SK-N-SH (cell line): ENCODE measurements at regions not wholly inside any gene's neighbourhood (a gene's known extent, or its start where the extent isn't known, plus 50 kb on each side); places are given as distances from the start of the nearest gene placed in this dataset.
A peak's percentile ranks its signal among the peaks of the same experiment; 100 is the strongest.

Source experiments
- CTCF ChIA-PET: fragments of 300-600, 350-600 bp; formaldehyde crosslinking; extraction: SDS; loops from one replicate; lab custom pipeline; 2021; lab: Yijun Ruan, JAX
- POLR2A ChIA-PET: fragments of 350-600 bp; sonication (Branson Sonifier 250); formaldehyde crosslinking; extraction: SDS; loops from one replicate; lab custom pipeline; 2020; ENCODE audit warnings: antibody characterized with exemption, inconsistent platforms; lab: Yijun Ruan, JAX
- DNase-seq: peaks from one replicate; pipeline ENCODE4 v3.0.0; 2012
- H2AFZ ChIP-seq: fragments of 200-600 bp; sonication (generic); 2 replicates; pipeline ENCODE4 v1.8.1; 2016; ENCODE audit warnings: antibody characterized with exemption, mild to moderate bottlenecking, low read depth
- H3F3A ChIP-seq: fragments of 200-600 bp; sonication (generic); replicated peaks from 2 replicates; pipeline ENCODE3; 2016; ENCODE audit warnings: antibody characterized with exemption, mild to moderate bottlenecking; ENCODE audit not compliant: insufficient read depth
- H3K27ac ChIP-seq, 2 experiments: fragments of 200-500 bp in 1 of 2; fragments of 200-600 bp in 1 of 2; sonication (Bioruptor generic) in 1 of 2; sonication (generic), shearing (Covaris generic) in 1 of 2; 2 replicates each; pipeline versions ENCODE4 v1.5.1 to v1.6.1; 2014 to 2016; ENCODE audit warnings: low read depth in 2 of 2, inconsistent platforms in 1 of 2, low read length in 1 of 2, mild to moderate bottlenecking in 1 of 2, mixed read lengths in 1 of 2
- H3K27me3 ChIP-seq: fragments of 200-600 bp; sonication (generic), shearing (Covaris generic); 2 replicates; pipeline ENCODE4 v1.6.1; 2016; ENCODE audit warnings: mixed run types; ENCODE audit not compliant: insufficient read depth
- H3K36me3 ChIP-seq, 2 experiments: fragments of 200-500 bp in 1 of 2; fragments of 200-600 bp in 1 of 2; sonication (Bioruptor generic) in 1 of 2; sonication (generic) in 1 of 2; replicated peaks in 1 of 2; 2 replicates each; pipeline versions ENCODE3 to v1.5.1; 2014 to 2016; ENCODE audit warnings: low read length in 1 of 2, mild to moderate bottlenecking in 1 of 2; ENCODE audit not compliant: insufficient read depth in 2 of 2, control insufficient read depth in 1 of 2
- H3K4me1 ChIP-seq, 2 experiments: fragments of 200-500 bp in 1 of 2; fragments of 200-600 bp in 1 of 2; sonication (Bioruptor generic) in 1 of 2; sonication (generic), shearing (Covaris generic) in 1 of 2; 2 replicates each; pipeline versions ENCODE4 v1.5.1 to v1.6.1; 2014 to 2016; ENCODE audit warnings: low read depth in 1 of 2, low read length in 1 of 2, mixed run types in 1 of 2; ENCODE audit not compliant: insufficient read depth in 2 of 2, control insufficient read depth in 1 of 2
- H3K4me2 ChIP-seq: fragments of 200-600 bp; sonication (generic), shearing (Covaris generic); 2 replicates; pipeline ENCODE4 v1.6.1; 2017; ENCODE audit warnings: mixed run types
- H3K4me3 ChIP-seq, 2 experiments: fragments of 200-500 bp in 1 of 2; fragments of 200-600 bp in 1 of 2; sonication (Bioruptor generic) in 1 of 2; sonication (generic), shearing (Covaris generic) in 1 of 2; 2 replicates each; pipeline versions ENCODE4 v1.5.1 to v1.8.1; 2014 to 2016; ENCODE audit warnings: low read depth in 2 of 2, inconsistent platforms in 1 of 2, low read length in 1 of 2, mild to moderate bottlenecking in 1 of 2, mixed read lengths in 1 of 2, moderate library complexity in 1 of 2
- H3K79me2 ChIP-seq: fragments of 200-600 bp; sonication (generic); 2 replicates; pipeline ENCODE4 v1.8.1; 2017; ENCODE audit warnings: mild to moderate bottlenecking; ENCODE audit not compliant: insufficient read depth
- H3K9ac ChIP-seq: fragments of 200-600 bp; sonication (generic); 2 replicates; pipeline ENCODE4 v1.6.1; 2017; ENCODE audit warnings: mixed run types
- H3K9me2 ChIP-seq: fragments of 200-600 bp; sonication (generic); 2 replicates; pipeline ENCODE4 v1.6.1; 2017; ENCODE audit warnings: mixed run types
- H3K9me3 ChIP-seq: fragments of 200-600 bp; sonication (generic); 2 replicates; pipeline ENCODE4 v1.6.1; 2017; ENCODE audit warnings: mixed run types, mild to moderate bottlenecking, moderate library complexity
- H4K20me1 ChIP-seq: fragments of 200-600 bp; sonication (generic); 2 replicates; pipeline ENCODE4 v1.6.1; 2017; ENCODE audit warnings: mild to moderate bottlenecking, mixed run types; ENCODE audit not compliant: insufficient read depth
- CHD2 ChIP-seq: fragments of 150-350 bp; IDR thresholded peaks from 2 replicates; pipeline ENCODE4 v1.6.1; 2018; ENCODE audit warnings: low read length; ENCODE audit not compliant: partially characterized antibody
- EP300 ChIP-seq, 2 experiments: IDR thresholded peaks; 2 replicates each; pipeline versions ENCODE4 v1.4.0 to v1.6.1; 2012; ENCODE audit warnings: borderline replicate concordance in 1 of 2, low read depth in 1 of 2, low read length in 1 of 2
- FOSL2 ChIP-seq: IDR thresholded peaks from 2 replicates; pipeline ENCODE4 v1.4.0; 2012; ENCODE audit warnings: low read depth, mild to moderate bottlenecking, moderate library complexity, borderline replicate concordance
- NFIC ChIP-seq: IDR thresholded peaks from 2 replicates; pipeline ENCODE4 v1.4.0; 2012; ENCODE audit warnings: borderline replicate concordance
- RAD21 ChIP-seq: IDR thresholded peaks from 2 replicates; pipeline ENCODE4 v1.6.1; 2012; ENCODE audit warnings: mild to moderate bottlenecking, low read length
- RFX5 ChIP-seq: IDR thresholded peaks from 2 replicates; pipeline ENCODE4 v1.6.1; 2012; ENCODE audit warnings: mild to moderate bottlenecking, improper control_type of control experiment, low read length
- SMC3 ChIP-seq: IDR thresholded peaks from 2 replicates; pipeline ENCODE4 v1.6.1; 2012; ENCODE audit warnings: low read depth, low read length, improper control_type of control experiment
- TAF1 ChIP-seq: IDR thresholded peaks from 2 replicates; pipeline ENCODE4 v1.6.1; 2012; ENCODE audit warnings: low read depth, mild to moderate bottlenecking, low read length, moderate library complexity, borderline replicate concordance
- TCF12 ChIP-seq: IDR thresholded peaks from 2 replicates; pipeline ENCODE4 v1.4.0; 2012
- YY1 ChIP-seq: IDR thresholded peaks from 2 replicates; pipeline ENCODE4 v1.4.0; 2012; ENCODE audit warnings: low read depth, mild to moderate bottlenecking
- WGBS: methylation state at CpG from one replicate; pipeline ENCODE4 v1.1.6; 2017; ENCODE audit warnings: low lambda C conversion rate; 5-methylcytosine and 5-hydroxymethylcytosine counted together
- TF ChIP-seq, protein P1 (sequence below): fragments of 150-350 bp; IDR thresholded peaks from 2 replicates; pipeline ENCODE4 v1.6.1; 2017; ENCODE audit warnings: antibody characterized with exemption, low read length, low read depth, borderline replicate concordance
- TF ChIP-seq, protein P2 (sequence below): IDR thresholded peaks from 2 replicates; pipeline ENCODE4 v1.4.0; 2012; ENCODE audit warnings: low read depth
- TF ChIP-seq, protein P3 (sequence below): IDR thresholded peaks from 2 replicates; pipeline ENCODE4; 2012
- TF ChIP-seq, protein P4 (sequence below): fragments of 150-350 bp; IDR thresholded peaks from 2 replicates; pipeline ENCODE4 v1.6.1; 2016; ENCODE audit warnings: mild to moderate bottlenecking, low read depth, low read length
- TF ChIP-seq, protein P5 (sequence below): IDR thresholded peaks from 2 replicates; pipeline ENCODE4 v1.4.0; 2012; ENCODE audit warnings: low read depth, borderline replicate concordance

DNA sequence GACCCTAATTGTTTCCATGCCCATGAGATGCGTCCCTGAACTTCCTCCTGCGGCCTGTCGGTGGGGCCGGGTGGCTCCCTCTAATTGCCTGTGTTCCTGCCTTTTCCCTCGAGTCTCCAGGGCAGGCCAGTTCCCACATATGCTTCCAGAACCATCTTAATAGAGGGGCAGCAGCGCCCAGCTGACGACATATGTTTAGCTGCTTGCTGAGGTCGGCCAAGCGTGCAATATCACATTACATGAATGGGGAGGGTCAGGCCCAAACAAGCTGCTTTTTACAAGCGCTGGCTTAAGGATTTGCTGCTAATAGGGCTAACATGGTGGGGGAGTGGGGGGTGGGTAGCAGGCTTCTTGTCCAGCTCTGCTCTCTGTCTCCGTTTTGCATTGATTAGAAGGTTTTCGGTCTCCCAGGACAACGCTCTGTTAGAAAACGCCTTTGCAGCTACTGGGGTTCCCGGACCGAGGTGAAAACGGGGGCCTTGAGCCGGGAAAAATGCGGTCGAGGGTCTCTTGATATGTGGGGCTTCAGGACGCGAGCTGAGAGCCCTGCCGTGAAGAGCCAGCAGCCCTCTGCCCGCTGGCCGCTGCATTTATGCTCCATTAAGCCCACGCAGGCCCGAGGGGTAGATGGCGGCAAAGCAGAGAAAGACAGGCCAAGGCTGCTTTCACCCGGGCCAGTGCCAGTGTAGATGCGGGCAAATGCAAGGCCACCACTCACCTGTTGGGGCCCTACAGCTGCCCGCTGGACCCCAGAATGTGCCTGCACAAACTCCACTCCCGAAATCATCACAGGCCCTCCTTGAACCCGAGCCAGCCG, 308.5 kb downstream of the BMP7 start:
- H3K9me3 ChIP-seq: no peaks in the 10 kb centered on the region
- no peaks in the 10 kb centered on the region for H4K20me1 ChIP-seq
- no peaks in the 10 kb centered on the region for H3K36me3 ChIP-seq
- TF ChIP-seq RFX5 (no peak), NFIC (no peak), SMC3 (no peak), FOSL2 (no peak), TCF12 (no peak), RAD21 (no peak), CHD2 (no peak), EP300 (IDR thresholded peaks at IDR 0.05; ENCODE audit: borderline replicate concordance in 1 of 2, low read depth in 1 of 2, low read length in 1 of 2) (no peak), YY1 (no peak), TAF1 (no peak)
- TF ChIP-seq, protein P1, sequence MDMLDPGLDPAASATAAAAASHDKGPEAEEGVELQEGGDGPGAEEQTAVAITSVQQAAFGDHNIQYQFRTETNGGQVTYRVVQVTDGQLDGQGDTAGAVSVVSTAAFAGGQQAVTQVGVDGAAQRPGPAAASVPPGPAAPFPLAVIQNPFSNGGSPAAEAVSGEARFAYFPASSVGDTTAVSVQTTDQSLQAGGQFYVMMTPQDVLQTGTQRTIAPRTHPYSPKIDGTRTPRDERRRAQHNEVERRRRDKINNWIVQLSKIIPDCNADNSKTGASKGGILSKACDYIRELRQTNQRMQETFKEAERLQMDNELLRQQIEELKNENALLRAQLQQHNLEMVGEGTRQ: no peak
- TF ChIP-seq, protein P2, sequence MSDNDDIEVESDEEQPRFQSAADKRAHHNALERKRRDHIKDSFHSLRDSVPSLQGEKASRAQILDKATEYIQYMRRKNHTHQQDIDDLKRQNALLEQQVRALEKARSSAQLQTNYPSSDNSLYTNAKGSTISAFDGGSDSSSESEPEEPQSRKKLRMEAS: no peak
- TF ChIP-seq, protein P3, sequence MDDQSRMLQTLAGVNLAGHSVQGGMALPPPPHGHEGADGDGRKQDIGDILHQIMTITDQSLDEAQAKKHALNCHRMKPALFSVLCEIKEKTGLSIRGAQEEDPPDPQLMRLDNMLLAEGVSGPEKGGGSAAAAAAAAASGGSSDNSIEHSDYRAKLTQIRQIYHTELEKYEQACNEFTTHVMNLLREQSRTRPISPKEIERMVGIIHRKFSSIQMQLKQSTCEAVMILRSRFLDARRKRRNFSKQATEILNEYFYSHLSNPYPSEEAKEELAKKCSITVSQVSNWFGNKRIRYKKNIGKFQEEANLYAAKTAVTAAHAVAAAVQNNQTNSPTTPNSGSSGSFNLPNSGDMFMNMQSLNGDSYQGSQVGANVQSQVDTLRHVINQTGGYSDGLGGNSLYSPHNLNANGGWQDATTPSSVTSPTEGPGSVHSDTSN: no peak
- TF ChIP-seq, protein P4, sequence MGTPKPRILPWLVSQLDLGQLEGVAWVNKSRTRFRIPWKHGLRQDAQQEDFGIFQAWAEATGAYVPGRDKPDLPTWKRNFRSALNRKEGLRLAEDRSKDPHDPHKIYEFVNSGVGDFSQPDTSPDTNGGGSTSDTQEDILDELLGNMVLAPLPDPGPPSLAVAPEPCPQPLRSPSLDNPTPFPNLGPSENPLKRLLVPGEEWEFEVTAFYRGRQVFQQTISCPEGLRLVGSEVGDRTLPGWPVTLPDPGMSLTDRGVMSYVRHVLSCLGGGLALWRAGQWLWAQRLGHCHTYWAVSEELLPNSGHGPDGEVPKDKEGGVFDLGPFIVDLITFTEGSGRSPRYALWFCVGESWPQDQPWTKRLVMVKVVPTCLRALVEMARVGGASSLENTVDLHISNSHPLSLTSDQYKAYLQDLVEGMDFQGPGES: no peak
- TF ChIP-seq, protein P5, sequence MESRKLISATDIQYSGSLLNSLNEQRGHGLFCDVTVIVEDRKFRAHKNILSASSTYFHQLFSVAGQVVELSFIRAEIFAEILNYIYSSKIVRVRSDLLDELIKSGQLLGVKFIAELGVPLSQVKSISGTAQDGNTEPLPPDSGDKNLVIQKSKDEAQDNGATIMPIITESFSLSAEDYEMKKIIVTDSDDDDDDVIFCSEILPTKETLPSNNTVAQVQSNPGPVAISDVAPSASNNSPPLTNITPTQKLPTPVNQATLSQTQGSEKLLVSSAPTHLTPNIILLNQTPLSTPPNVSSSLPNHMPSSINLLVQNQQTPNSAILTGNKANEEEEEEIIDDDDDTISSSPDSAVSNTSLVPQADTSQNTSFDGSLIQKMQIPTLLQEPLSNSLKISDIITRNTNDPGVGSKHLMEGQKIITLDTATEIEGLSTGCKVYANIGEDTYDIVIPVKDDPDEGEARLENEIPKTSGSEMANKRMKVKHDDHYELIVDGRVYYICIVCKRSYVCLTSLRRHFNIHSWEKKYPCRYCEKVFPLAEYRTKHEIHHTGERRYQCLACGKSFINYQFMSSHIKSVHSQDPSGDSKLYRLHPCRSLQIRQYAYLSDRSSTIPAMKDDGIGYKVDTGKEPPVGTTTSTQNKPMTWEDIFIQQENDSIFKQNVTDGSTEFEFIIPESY: no peak
- peak; percentile 38 for DNase-seq
- WGBS: 29% methylated on average over 26 of the region's 34 CpGs
- H3K27me3 ChIP-seq: peaks cover 42% of the 10 kb centered on the region
- H3K4me2 ChIP-seq: no peak overlapping the region
- CTCF ChIA-PET: interaction anchor here (0.5 to 1.4 kb wide), 2 partner anchors 37 to 50 kb away, joined by 3 read pairs; no protein-coding TSS in a partner anchor
- no peak overlapping the region for H3K27ac ChIP-seq
- no peak overlapping the region for H3K4me3 ChIP-seq
- H3F3A ChIP-seq: no peaks in the 10 kb centered on the region
- H3K9ac ChIP-seq: no peak overlapping the region
- H3K9me2 ChIP-seq: no peaks in the 10 kb centered on the region
- POLR2A ChIA-PET: no interaction called here
- peaks cover 0 to 2% of the 10 kb centered on the region in 2 experiments; a peak in 1 of 4 replicates for H3K4me1 ChIP-seq
- no peak overlapping the region for H2AFZ ChIP-seq
- H3K79me2 ChIP-seq: no peaks in the 10 kb centered on the region
